ENCODE measurements at regions not wholly inside any gene's neighbourhood (a gene's known extent, or its start where the extent isn't known, plus 50 kb on each side); places are given as distances from the start of the nearest gene placed in this dataset.

DNA sequence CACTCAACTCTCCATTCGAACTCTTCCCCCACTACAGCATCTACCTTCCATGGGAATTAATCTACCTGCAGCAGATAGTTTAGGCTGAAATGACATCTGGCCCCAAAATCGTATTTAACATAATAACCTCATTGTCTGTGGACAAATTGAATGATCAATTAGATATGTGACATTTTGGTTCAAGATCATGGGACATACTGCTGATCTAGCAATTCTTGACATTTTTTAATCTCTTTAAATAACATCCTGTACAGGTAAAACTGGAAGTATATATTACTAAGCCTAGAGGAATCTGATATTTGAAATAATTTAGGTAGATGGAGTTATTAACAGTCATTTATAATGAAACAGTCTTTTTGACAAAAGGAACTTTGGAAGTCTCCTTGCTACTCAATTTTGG, 702.5 kb downstream of the NLGN4X start:
- ATAC-seq, result no peak

DNA sequence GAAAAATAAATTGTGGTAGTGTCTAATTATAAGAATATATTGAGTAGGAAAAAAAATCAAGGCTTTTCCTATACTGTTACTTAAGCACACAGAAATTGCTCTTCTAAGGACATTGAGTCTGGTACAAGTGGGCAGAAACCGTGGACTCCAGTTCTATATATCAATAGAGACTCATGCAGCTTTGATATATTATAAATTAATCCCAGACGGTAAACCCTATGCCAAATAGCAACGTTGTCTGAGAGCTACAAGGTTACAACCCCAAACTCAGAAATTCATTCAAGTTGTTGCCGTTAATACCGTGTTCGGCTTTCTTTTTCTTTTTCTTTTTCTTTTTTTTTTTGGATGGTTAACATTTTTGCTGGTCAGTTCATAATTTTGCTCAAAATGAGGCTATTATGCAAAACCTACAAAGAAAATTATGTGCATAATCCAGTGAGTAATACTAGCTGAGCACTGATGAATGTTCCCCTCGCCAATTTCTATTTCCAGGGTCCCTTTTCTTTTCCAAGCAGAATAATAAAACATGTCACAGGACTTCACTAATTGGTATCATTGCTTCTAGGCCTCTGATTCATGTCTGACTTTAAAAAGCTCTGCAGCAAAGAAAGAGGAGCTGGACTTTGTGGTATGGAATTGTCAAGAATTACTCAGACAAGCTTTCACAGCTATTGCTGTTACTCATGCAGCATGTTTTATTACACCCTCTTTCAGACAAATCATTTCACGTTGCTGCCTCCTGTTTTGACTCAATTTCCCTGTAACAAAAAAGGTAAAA, 737.7 kb downstream of the NLGN4X start:
- no peak for ATAC-seq

DNA sequence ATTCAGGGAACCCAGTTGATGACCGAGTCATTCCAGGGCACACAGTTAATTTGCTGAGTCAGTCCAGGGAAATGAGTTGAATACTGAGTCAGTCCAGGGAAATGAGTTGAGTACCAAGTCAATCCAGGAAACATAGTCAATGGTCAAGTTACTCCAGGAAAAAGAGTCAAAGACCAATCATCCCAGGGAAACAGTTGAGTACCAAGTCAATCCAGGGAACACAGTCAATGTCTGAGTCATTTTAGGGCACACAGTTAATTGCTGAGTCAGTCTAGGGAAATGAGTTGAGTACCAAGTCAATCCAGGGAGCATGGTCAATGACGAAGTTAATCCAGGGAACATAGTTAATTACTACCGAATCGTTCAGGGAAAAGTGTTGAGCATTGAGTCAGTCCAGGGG, 754.4 kb downstream of the NLGN4X start:
- no peak for ATAC-seq

DNA sequence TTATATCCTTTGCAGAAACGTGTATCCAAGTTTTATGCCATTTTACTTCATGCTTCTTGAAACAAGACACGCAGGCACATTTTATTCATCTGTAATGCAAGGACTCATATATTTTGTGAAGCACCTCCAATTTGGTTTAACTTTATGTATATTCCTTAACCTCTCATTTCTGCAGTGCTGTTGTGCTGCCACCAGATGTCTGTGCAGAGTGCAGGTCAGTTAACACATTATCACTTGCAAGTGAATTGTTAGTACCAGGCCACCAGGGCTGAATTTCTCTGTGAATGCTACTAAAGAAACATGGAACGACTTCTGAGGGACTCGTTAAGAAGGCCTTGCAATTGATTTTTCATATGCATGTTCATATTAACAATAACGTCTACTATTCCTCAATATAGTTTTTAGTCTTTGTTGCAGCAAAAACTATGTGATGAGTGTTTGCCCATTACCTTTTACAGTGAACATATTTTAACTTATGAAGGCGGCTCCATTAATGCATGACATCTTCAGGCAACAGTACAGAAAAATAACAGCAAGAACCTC, 770.3 kb downstream of the NLGN4X start:
- ATAC-seq, result no peak

DNA sequence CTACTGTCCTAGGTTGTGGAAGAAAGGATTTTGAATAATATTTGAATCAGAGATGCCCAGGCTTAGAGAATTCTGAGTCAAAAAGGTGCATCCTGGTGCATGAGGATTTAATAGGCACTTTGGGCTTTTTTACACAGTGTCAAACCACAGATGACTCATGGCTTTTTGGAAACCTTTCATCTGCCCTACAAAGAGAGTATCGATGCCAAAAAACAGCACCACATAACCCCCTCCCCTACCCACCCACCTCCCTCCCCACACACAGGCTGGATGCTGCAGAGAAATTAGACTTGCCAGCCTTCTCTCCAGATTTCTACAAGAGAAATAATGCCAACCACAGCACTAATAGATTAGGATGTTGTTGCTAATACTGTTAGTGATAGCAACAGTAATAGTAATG, 779.3 kb downstream of the NLGN4X start:
- no peak for ATAC-seq

DNA sequence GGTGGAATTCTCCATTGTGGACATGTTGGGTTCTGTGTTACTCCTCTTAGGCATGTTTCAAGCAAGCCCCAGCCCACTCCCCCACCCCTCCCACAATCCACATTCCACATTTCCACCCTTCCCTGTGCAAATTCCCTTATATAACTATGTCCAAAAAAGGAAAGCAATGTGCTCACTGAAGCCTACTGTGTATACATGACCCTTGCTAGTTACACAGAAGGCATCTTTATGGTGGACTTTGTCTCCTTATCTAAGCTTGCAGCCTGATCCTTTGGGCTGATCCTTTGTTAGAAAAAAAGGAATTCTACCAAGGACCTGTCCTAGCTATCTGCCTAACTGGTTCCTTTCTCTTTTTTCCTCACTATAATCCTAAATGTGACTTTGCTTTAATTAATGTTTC, 796.8 kb downstream of the NLGN4X start:
- no peak for ATAC-seq

DNA sequence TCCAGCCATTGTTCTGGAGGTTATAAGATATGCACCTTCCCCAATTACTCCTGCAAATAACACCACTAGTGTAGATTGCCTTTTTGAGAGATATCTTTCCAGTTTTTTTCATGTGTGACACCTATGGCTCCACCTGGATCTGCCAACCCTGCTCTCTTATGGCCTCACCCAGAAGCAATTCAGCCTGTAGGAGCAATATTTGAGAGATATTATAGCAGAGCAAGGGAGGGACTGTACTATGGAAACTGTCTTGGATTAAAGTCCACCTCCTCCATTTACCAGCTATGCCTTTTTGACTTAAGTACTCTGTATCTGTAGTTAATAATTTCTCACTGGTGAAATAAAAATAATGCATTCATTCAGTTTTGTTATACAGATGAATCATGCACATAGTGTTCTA, 803.5 kb downstream of the NLGN4X start:
- no peak for ATAC-seq

DNA sequence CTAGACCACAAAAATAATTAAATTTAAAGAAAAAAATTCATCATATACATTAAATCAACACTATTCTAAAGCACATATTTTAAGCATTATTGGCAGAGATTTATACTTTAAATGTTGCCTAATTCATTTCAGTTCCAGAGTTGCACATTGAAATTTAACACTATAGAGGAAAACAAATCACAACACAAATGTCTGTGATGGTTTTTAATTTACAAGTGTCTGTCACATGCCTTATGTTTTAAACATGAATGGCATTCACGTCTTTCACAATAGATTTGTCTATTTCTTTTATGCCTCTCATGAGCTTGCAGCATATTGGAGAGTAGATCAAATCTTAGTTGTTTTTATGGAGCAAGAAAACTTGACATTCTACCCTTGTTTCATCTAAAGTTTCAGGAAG, 811.3 kb downstream of the NLGN4X start:
- ATAC-seq, result no peak

DNA sequence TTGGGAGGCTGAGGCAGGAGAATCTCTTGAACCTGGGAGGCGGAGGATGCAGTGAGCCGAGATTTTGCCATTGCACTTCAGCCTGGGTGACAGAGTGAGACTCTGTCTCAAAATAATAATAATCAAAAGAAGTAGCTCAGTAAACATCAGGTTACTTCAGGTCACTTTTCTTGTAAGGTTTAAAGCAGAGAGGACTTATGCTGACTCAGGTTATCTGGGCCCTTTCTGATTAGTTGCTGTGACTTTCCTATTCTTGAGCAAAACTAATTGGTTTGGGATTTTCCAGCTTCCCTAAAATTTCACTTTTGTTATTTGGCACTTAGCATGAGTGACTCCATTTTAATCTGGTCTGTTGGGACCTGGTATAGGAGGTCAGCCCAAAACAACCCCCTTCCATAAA, 812.9 kb downstream of the NLGN4X start:
- no peak for ATAC-seq

DNA sequence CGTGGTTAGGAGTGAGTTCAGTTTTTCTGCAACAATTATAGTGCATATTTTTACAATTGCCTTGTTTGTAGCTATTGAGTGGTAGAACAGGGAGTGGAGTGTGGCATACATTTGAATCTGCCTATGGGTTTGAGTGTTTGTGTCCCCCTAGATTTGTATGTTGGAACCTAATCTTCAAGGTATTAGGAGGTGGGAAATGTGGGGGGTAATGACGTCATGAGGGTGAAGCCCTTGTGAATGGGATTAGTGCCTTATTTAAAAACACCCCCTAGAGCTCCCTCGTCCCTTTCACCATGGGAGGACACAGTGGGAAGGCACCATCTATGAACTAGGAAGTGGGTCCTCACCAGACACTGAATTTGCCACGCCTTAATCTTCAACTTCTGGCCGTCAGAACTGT, 819.6 kb downstream of the NLGN4X start:
- ATAC-seq, result no peak

DNA sequence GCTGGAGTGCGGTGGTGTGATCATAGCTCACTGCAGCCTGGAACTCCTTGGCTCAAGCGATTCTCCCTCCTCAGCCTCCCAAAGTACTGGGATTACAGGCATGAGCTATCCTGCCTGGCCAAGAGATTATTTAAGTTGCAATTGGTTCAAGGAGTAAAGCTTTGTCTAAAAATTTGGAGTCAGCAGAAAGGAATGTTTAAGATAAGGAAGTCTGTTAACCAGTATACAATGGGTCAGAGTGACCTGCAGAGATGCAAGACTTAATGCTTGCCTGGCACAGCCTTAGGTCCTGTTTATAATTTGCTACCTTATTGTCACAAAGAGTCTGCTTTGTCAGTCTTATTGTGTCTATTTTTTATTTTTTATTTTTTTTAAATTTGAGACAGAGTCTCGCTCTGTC, 826.2 kb downstream of the NLGN4X start:
- no peak for ATAC-seq

DNA sequence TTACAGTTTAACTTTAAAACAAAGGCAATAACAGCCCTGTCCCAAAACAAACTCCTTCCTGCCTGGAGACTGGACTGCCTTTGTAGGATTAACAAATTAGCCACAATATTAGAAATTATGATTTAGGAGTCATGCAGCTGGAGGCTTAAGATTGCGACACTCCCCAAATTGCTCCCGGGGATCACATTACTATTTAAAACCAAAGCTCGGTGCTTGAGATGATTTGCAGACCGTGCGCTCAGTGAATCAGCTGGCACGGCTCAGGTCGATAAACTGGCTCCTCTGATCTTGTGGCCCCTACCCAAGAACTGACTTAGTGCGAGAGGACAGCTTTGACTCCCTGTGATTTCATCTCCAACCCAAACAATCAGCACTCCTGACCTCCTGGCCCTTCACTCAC, 829.3 kb downstream of the NLGN4X start:
- no peak for ATAC-seq

DNA sequence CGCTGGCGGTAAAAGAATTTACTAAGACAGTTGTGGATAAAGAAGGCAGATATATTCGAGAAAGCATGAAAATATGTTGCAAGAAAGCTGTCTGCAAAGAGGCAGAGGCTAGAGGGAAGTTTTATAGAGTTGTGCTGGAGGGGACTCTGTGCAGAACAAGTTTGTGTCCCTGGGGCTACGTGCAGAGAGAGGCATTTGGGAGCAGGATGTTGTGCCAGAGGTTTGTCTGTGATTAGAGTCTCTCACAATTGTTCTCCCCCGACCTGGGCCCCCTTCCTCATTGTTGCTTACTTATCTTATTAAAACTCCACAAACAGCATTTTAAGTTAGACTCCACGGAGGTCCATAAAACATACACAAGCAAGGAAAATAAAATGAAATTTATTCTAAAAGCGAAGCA, 831.3 kb downstream of the NLGN4X start:
- no peak for ATAC-seq

DNA sequence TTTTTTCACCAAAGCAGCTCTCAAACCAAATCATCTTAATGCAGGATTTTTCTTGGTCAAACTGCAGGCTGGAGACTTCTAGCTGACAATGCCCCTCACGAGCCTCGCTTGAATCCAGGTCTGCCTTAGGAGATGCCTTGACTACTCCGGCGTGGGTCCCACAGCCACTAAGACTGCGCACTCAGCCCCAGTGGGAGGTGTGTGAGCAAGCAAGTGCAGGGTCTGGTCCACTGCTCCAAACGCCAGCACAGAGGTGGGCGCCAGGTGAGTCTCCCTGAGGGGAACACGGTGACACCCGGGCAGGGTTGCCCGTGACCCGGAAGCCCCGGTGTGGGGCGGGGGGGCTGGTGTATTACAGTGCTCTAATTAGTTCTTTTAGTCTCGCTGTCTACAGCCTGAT, 838.3 kb downstream of the NLGN4X start:
- no peak for ATAC-seq

DNA sequence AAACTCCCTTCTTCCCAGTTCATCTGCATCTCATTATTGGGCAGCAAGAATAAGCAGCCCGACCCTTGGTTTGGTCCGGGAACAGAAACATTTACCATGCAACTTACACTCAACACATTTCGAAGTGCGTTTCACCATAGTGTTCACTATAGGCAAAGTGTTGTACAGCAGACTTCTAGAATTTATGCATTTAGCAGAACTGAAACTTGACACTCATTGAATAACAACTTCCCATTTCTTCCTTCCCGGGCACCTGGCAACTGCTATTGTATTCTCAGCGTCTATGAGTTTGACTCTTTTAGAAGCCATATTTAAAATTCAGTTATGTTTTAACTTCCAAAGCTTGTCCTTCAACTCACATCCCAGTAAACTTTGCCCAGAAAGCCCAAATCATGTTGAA, 840.6 kb downstream of the NLGN4X start:
- no peak for ATAC-seq

DNA sequence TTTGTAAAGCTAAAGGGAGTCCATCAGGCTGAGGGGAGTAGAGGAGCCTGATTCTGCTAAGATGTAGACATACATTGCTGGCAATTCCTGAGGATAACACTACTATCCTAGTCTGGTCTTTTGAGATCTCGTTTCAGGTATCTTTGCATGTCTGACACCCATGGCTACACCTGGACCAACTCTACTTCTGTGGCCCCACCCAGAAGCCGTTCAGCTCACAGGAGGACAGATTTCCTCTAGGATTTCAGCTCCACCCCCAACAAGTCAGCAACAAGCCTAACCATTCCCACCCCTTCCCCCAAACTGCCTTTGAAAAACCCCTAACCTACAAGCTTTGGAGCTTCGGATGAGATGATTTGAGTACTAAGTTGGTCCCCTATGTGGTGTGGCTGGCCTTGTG, 848.2 kb downstream of the NLGN4X start:
- no peak for ATAC-seq

DNA sequence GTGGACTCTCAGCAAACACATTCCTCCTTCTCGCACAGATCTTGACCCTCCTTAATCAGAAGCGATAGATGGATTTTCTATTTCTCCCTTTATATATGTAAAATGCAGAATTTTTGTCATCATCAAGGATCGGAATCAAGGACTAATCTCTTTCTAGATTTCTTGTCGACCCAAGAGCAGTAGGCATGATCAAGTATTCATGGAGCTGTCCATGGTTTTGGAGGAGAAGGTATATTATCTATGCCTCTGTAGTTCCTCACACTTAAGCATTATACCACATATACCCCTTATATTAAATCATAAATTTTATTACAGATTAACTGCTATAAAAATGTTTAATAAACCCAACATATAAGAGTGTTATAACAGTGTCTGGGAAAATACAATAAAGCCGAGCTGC, 886.8 kb downstream of the NLGN4X start:
- no peak for ATAC-seq

DNA sequence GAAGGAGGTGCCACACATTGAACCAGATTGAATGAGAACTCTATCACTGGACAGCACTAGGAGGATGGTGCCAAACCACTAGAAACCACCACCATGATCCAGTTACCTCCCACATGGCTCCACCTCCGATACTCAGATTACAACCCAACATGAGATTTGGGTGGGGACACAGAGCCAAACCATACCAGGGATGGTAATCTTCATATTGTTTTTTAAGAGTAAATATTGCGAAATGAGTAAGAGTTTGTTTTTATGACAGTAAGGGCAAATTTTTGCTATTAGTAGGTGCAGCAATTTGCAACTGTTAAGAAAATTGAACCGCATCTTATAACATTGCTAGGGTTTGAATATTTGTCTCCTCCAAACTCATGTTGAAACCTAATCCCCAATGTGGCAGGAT, 891.5 kb downstream of the NLGN4X start:
- ATAC-seq, result no peak

DNA sequence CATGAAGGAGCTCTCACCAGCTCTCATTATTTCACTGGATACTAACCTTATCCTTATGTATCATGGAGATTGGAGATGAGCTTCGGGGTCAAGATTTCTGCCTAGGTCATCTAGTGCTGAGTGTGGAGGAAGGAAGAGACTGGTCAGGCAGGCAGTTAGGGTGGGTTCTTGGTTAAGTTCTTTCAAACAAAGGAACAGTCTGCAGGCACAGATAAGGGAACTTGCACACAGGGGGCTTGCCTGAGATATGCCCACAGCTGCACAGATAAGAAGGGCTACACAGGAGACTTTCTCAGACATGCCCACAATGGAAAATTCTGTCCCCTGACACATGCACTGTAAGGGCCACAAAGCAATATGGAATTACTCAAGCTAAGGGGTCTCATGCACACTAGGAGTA, 904.1 kb downstream of the NLGN4X start:
- no peak for ATAC-seq

DNA sequence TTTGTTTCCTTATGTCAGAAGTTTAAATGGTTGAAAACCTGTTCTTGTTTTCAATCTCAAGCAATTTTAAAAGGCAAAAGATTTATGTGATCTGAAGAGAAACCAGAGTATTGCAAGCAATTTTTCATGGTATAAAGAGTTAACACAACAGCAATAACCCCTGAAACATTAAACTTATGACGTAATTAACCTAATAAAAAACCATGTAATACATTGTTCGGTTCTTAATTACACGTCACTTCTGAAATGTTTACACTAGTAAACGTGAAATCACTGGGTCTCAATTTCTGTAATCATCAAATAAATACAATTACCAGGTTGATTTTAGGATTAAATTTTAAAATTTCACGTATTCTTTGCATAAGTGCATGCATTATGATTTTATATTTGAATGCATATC, 914.5 kb downstream of the NLGN4X start:
- ATAC-seq, result no peak

DNA sequence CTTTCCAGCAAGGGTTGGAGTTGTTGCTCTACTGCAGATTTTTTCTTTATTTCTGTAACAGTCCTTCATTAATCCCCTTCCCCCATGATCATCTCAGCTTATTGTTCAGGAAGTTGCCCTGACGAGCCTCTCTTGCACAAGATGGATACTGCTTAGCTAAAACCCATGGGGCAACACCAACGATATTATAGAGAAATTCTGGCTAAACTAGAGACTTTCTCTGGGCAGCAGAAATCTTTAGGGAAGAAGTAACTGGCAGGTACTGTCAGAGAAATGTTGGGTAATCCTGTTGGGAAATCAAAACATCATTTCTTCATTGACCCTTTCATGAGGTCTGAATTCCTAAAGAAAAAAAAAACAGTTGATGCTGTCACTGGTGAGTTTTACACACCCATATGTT, 921.3 kb downstream of the NLGN4X start:
- ATAC-seq, result no peak

DNA sequence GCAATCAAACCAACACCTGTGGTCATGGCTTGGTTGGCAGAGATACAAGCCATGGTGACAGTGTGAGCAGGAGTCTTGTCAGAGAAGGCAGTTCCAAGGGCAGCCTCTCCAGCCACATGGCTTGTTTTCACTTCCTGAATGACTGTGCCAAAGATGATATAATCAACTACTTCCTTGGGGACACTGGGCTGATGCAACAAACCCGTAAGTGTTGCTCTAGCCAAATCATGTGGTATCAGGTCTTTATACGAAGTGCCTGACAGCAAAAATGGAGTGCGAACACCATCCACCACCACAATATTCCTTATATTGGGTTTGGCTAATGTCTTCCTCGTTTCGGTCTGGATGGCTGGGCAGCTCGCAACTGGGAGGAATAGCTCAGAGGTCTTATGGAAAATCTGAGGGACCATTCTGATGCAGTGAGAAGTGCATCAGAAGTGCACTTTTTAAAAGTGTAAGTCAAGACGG, 922.0 kb downstream of the NLGN4X start:
- ATAC-seq, result no peak

DNA sequence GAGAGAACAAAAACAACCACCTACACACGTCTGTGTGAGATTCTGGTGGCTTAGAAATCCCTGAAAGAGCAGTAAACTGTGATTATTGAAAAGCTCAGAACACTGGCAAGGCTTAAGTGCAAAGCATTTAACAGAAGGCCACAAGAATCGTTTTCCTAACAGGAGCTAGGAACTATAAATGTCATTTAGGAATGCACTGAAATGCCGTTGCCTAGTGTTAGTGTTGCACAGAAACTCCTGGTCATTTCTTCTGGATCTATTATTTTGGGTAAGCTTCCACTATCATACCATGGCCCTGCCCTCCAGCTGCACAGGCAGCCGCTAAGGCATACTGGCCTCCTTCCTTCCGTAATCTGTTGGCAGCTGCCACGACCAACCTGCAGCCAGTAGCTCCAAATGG, 923.2 kb downstream of the NLGN4X start:
- ATAC-seq, result no peak

DNA sequence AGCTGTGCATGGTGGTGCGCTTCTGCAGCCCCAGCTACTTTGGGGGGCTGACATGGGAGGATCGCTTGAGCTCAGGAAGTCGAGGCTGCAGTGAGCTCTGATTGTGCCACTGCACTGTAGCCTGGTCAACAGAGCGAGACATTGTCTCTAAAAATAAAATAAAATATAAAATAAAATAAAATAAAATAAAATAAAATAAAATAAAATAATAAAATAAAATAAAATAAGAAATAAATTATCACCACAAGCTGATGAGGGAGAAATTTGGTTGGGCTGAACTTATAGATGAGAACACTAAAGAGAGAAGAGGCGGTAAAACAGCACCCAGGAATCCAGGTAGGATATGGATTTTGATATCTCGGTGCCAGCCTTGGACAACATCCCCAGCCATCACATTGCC, 933.7 kb downstream of the NLGN4X start:
- no peak for ATAC-seq

DNA sequence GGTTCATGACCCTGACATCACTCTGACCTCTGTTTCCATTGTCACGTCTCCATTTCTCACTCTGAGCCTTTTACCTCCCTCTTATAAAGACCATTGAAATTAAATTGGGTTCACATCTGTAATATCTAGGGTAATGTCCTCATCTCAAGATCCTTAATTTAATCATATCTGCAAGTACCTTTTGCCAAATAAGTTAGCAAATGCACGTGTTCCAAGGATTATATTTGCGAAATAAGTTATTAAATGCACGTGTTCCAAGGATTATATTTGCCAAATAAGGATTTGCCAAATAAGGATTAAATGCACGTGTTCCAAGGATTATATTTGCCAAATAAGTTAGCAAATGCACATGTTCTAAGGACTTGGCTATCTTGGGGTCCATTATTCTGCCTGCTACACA, 938.0 kb downstream of the NLGN4X start:
- ATAC-seq, result no peak
